WTC11 (cell line): ENCODE measurements at regions not wholly inside any gene's neighbourhood (a gene's known extent, or its start where the extent isn't known, plus 50 kb on each side); places are given as distances from the start of the nearest gene placed in this dataset.

ENCODE experiments used
- ATAC-seq: fragments of 200-7000 bp; cut with Tn5 transposase; 2 replicates; pipeline ENCODE4 v1.10.0; 2021; ENCODE audit warnings: mild to moderate bottlenecking, moderate library complexity
- CTCF ChIA-PET: fragments of 300-600 bp; sonication (Branson Sonifier 250); formaldehyde crosslinking; loops from one replicate; lab custom pipeline; 2021; ENCODE audit warnings: antibody characterized with exemption; lab: Charles Lee
- POLR2A ChIA-PET: fragments of 350-600 bp; sonication (Branson Sonifier 250); formaldehyde crosslinking; loops from one replicate; lab custom pipeline; 2021; ENCODE audit warnings: antibody characterized with exemption; lab: Charles Lee
- DNase-seq: peaks from one replicate; pipeline ENCODE4 v3.0.0; 2021; ENCODE audit warnings: low spot score
- H3K27ac Mint-ChIP-seq: 2 replicates; pipeline ENCODE4 v1.8.0; 2021; ENCODE audit warnings: mixed read lengths
- H3K27me3 Mint-ChIP-seq: 2 replicates; pipeline ENCODE4 v1.8.0; 2021; ENCODE audit warnings: low read depth, mild to moderate bottlenecking, moderate library complexity, mixed read lengths
- H3K36me3 Mint-ChIP-seq: 2 replicates; pipeline ENCODE4 v1.8.0; 2021; ENCODE audit warnings: mixed read lengths
- H3K4me1 Mint-ChIP-seq: 2 replicates; pipeline ENCODE4 v1.8.0; 2022; ENCODE audit warnings: mixed read lengths
- H3K4me3 Mint-ChIP-seq: 2 replicates; pipeline ENCODE4 v1.8.0; 2021; ENCODE audit warnings: mild to moderate bottlenecking, moderate library complexity, mixed read lengths
- H3K9me3 Mint-ChIP-seq: 2 replicates; pipeline ENCODE4 v1.8.0; 2021; ENCODE audit warnings: mixed read lengths
- AR ChIP-seq: fragments of 250-450 bp; sonication (Bioruptor Pico); IDR thresholded peaks from 2 replicates; pipeline ENCODE4 v1.9.0; 2021; ENCODE audit warnings: mild to moderate bottlenecking
- ATF2 ChIP-seq: sonication (generic); formaldehyde crosslinking; IDR thresholded peaks from 2 replicates; pipeline ENCODE4 v1.8.1; 2022; ENCODE audit warnings: low read depth, missing genetic modification reagents, borderline replicate concordance
- ATF3 ChIP-seq: sonication (generic); formaldehyde crosslinking; conservative IDR thresholded peaks from 2 replicates; pipeline ENCODE4 v1.8.1; 2022; ENCODE audit warnings: mild to moderate bottlenecking, missing genetic modification reagents
- CREM ChIP-seq: sonication (generic); formaldehyde crosslinking; IDR thresholded peaks from 2 replicates; pipeline ENCODE4 v1.8.1; 2022; ENCODE audit warnings: mild to moderate bottlenecking, missing genetic modification reagents, moderate library complexity
- E2F5 ChIP-seq: sonication (generic); formaldehyde crosslinking; IDR thresholded peaks from 2 replicates; pipeline ENCODE4 v1.8.1; 2022; ENCODE audit warnings: mild to moderate bottlenecking, moderate library complexity, missing genetic modification reagents
- FOXK1 ChIP-seq: sonication (generic); formaldehyde crosslinking; IDR thresholded peaks from 2 replicates; pipeline ENCODE4 v1.8.0; 2022; ENCODE audit warnings: mild to moderate bottlenecking, moderate library complexity, missing genetic modification reagents
- FOXP1 ChIP-seq: sonication (generic); formaldehyde crosslinking; IDR thresholded peaks from 2 replicates; pipeline ENCODE4 v1.8.0; 2022; ENCODE audit warnings: missing genetic modification reagents, mild to moderate bottlenecking, moderate library complexity, borderline replicate concordance
- GRHL2 ChIP-seq: fragments of 250-450 bp; sonication (Bioruptor Pico); IDR thresholded peaks from 2 replicates; pipeline ENCODE4 v1.8.0; 2022; ENCODE audit warnings: mild to moderate bottlenecking, moderate library complexity; ENCODE audit not compliant: insufficient replicate concordance, severe bottlenecking
- IRF1 ChIP-seq: sonication (generic); formaldehyde crosslinking; IDR thresholded peaks from 2 replicates; pipeline ENCODE4 v1.8.0; 2023; ENCODE audit warnings: missing genetic modification reagents
- IRF2 ChIP-seq: sonication (generic); formaldehyde crosslinking; IDR thresholded peaks from 2 replicates; pipeline ENCODE4 v1.8.0; 2022; ENCODE audit warnings: low read depth, missing genetic modification reagents, borderline replicate concordance
- NR2C2 ChIP-seq: sonication (generic); formaldehyde crosslinking; IDR thresholded peaks from 2 replicates; pipeline ENCODE4 v1.8.0; 2022; ENCODE audit warnings: mild to moderate bottlenecking, missing genetic modification reagents
- OVOL2 ChIP-seq: fragments of 250-450 bp; sonication (Bioruptor Pico); IDR thresholded peaks from 2 replicates; pipeline ENCODE4 v1.9.0; 2021; ENCODE audit warnings: mild to moderate bottlenecking, borderline replicate concordance
- RORB ChIP-seq: fragments of 250-450 bp; sonication (Bioruptor Pico); IDR thresholded peaks from 2 replicates; pipeline ENCODE4 v1.9.0; 2021; ENCODE audit warnings: mild to moderate bottlenecking
- SOX15 ChIP-seq: fragments of 250-450 bp; sonication (Bioruptor Pico); IDR thresholded peaks from 2 replicates; pipeline ENCODE4 v1.9.0; 2021; ENCODE audit warnings: mild to moderate bottlenecking
- SP1 ChIP-seq: sonication (generic); formaldehyde crosslinking; conservative IDR thresholded peaks from 2 replicates; pipeline ENCODE4 v1.8.1; 2022; ENCODE audit warnings: missing genetic modification reagents
- TCF7 ChIP-seq: sonication (generic); formaldehyde crosslinking; IDR thresholded peaks from 2 replicates; pipeline ENCODE4 v1.8.0; 2022; ENCODE audit warnings: mild to moderate bottlenecking, low read depth, missing genetic modification reagents, moderate library complexity
- USF1 ChIP-seq: sonication (generic); formaldehyde crosslinking; IDR thresholded peaks from 2 replicates; pipeline ENCODE4 v1.8.0; 2022; ENCODE audit warnings: mild to moderate bottlenecking, missing genetic modification reagents
- USF2 ChIP-seq: sonication (generic); formaldehyde crosslinking; IDR thresholded peaks from 2 replicates; pipeline ENCODE4 v1.8.1; 2023; ENCODE audit warnings: mild to moderate bottlenecking, missing genetic modification reagents, moderate library complexity
- ZNF317 ChIP-seq: sonication (generic); formaldehyde crosslinking; IDR thresholded peaks from 2 replicates; pipeline ENCODE4 v1.8.1; 2023; ENCODE audit warnings: low read depth, mild to moderate bottlenecking, moderate library complexity, missing genetic modification reagents, borderline replicate concordance
- ZNF423 ChIP-seq: fragments of 250-450 bp; sonication (Bioruptor Pico); IDR thresholded peaks from 2 replicates; pipeline ENCODE4 v2.1.2; 2022; ENCODE audit warnings: mild to moderate bottlenecking, moderate library complexity
- ZNF671 ChIP-seq: fragments of 250-450 bp; sonication (Bioruptor Pico); IDR thresholded peaks from 2 replicates; pipeline ENCODE4 v1.8.0; 2021; ENCODE audit warnings: mild to moderate bottlenecking

- no peak overlapping the region for H3K27ac Mint-ChIP-seq
- TF ChIP-seq GRHL2 (CRISPR knock-in tag) (no peak), FOXK1 (CRISPR knock-in tag) (no peak), FOXP1 (CRISPR knock-in tag) (no peak), SP1 (CRISPR knock-in tag) (no peak), OVOL2 (CRISPR knock-in tag) (no peak), ZNF317 (CRISPR knock-in tag) (no peak), AR (no peak), IRF1 (CRISPR knock-in tag) (no peak)
- DNase-seq (no peak), ATAC-seq (no peak)
- H3K4me1 Mint-ChIP-seq, result peaks cover 11% of the 10 kb centered on the region
- H3K9me3 Mint-ChIP-seq, result peaks cover 9% of the 10 kb centered on the region
- H3K4me3 Mint-ChIP-seq, result no peak overlapping the region
- peaks cover 4% of the 10 kb centered on the region for H3K27me3 Mint-ChIP-seq
- peaks cover 12% of the 10 kb centered on the region for H3K36me3 Mint-ChIP-seq
- POLR2A ChIA-PET, result no interaction called here
- CTCF ChIA-PET, result interaction anchor here (1.0 kb wide), 1 partner anchor 94 kb away, joined by 3 read pairs; no protein-coding TSS in a partner anchor
These were observed 109.3 kb downstream of the MIAT start for GRCh38 chr22:26766510-26767350.

GRCh38 chr22:26767351-26768155 lies 110.2 kb downstream of the MIAT start:
- H3K4me1 Mint-ChIP-seq, result peaks cover 11% of the 10 kb centered on the region
- H3K27ac Mint-ChIP-seq, result no peak overlapping the region
- H3K4me3 Mint-ChIP-seq, result no peak overlapping the region
- no peak for DNase-seq
- peaks cover 9% of the 10 kb centered on the region for H3K9me3 Mint-ChIP-seq
- H3K27me3 Mint-ChIP-seq, result peaks cover 4% of the 10 kb centered on the region
- POLR2A ChIA-PET, result no interaction called here
- TF ChIP-seq ZNF423 (CRISPR knock-in tag), result no peak
- TF ChIP-seq USF2 (CRISPR knock-in tag), result peak; percentile 72
- peak; percentile 43 for TF ChIP-seq USF1 (CRISPR knock-in tag)
- CTCF ChIA-PET, result no interaction called here
- ATAC-seq, result no peak
- peaks cover 12% of the 10 kb centered on the region for H3K36me3 Mint-ChIP-seq

GRCh38 chr22:26768156-26768515 lies 110.7 kb downstream of the MIAT start:
- peaks cover 4% of the 10 kb centered on the region for H3K27me3 Mint-ChIP-seq
- peaks cover 9% of the 10 kb centered on the region for H3K9me3 Mint-ChIP-seq
- CTCF ChIA-PET, result no interaction called here
- no peak for ATAC-seq
- TF ChIP-seq ATF3 (no peak), CREM (CRISPR knock-in tag) (no peak), RORB (no peak), TCF7 (CRISPR knock-in tag) (no peak), ZNF423 (CRISPR knock-in tag) (no peak), SOX15 (no peak), IRF2 (no peak), NR2C2 (CRISPR knock-in tag) (no peak), ATF2 (no peak), ZNF671 (CRISPR knock-in tag) (no peak), E2F5 (no peak)
- peaks cover 11% of the 10 kb centered on the region for H3K4me1 Mint-ChIP-seq
- H3K36me3 Mint-ChIP-seq, result peaks cover 12% of the 10 kb centered on the region
- no peak overlapping the region for H3K27ac Mint-ChIP-seq
- no peak for DNase-seq
- H3K4me3 Mint-ChIP-seq, result no peak overlapping the region
- POLR2A ChIA-PET, result no interaction called here
